Stomach (tissue), 4 donors: ENCODE measurements at regions not wholly inside any gene's neighbourhood (a gene's known extent, or its start where the extent isn't known, plus 50 kb on each side); places are given as distances from the start of the nearest gene placed in this dataset.

Experiments used
- CTCF ChIP-seq, 7 experiments: fragments of 450-650 bp in 4 of 7; fragments of 200-600 bp in 3 of 7; sonication (generic) in 3 of 7; IDR thresholded peaks; one replicate each; pipeline ENCODE4 v1.5.1; 2016 to 2019; ENCODE audit warnings: antibody characterized with exemption in 7 of 7, control low read depth in 2 of 7, mild to moderate bottlenecking in 1 of 7
- POLR2A ChIP-seq, 4 donors: fragments of 450-650 bp; IDR thresholded peaks; one replicate each; pipeline ENCODE4 v1.6.1; 2016; ENCODE audit warnings: antibody characterized with exemption in 4 of 4, control low read depth in 2 of 4, mild to moderate bottlenecking in 1 of 4, moderate library complexity in 1 of 4
- POLR2AphosphoS5 ChIP-seq, 3 donors: sonication (generic); formaldehyde crosslinking; IDR thresholded peaks; one replicate each; pipeline ENCODE4 v1.6.1; 2016; ENCODE audit warnings: antibody characterized with exemption in 3 of 3

- TF ChIP-seq POLR2AphosphoS5 (IDR thresholded peaks at IDR 0.05) (no peak), CTCF (IDR thresholded peaks at IDR 0.05) (no peak), POLR2A (IDR thresholded peaks at IDR 0.05) (no peak)
Measured at GRCh38 chr21:17264182-17264581, 248.7 kb upstream of the CXADR start.
